Neural progenitor cell (in vitro differentiated cells): ENCODE measurements at regions not wholly inside any gene's neighbourhood (a gene's known extent, or its start where the extent isn't known, plus 50 kb on each side); places are given as distances from the start of the nearest gene placed in this dataset.

Experiments used
- DNase-seq: peaks from one replicate; pipeline ENCODE4 v3.0.0-alpha.2; 2016; ENCODE audit warnings: low spot score
- H2AFZ ChIP-seq: fragments of 200-600 bp; sonication (generic); replicated peaks from 2 replicates; pipeline ENCODE4 v1.6.1; 2016; ENCODE audit warnings: antibody characterized with exemption
- H3F3A ChIP-seq: fragments of 200-600 bp; sonication (generic); 2 replicates; pipeline ENCODE4 v1.6.1; 2016; ENCODE audit warnings: antibody characterized with exemption, low read depth
- H3K27ac ChIP-seq: fragments of 200-600 bp; sonication (generic); 2 replicates; pipeline ENCODE4 v1.5.1; 2016; ENCODE audit warnings: mild to moderate bottlenecking
- H3K27me3 ChIP-seq: fragments of 200-600 bp; sonication (generic); 2 replicates; pipeline ENCODE4 v1.6.1; 2016; ENCODE audit warnings: mild to moderate bottlenecking, moderate library complexity
- H3K36me3 ChIP-seq: fragments of 200-600 bp; sonication (generic); 2 replicates; pipeline ENCODE4 v1.5.1; 2016
- H3K4me1 ChIP-seq: fragments of 200-600 bp; sonication (generic); 2 replicates; pipeline ENCODE4 v1.6.1; 2016; ENCODE audit warnings: mixed run types
- H3K4me2 ChIP-seq: fragments of 200-600 bp; sonication (generic); 2 replicates; pipeline ENCODE4 v1.6.1; 2016
- H3K4me3 ChIP-seq: fragments of 200-600 bp; sonication (generic); 2 replicates; pipeline ENCODE4 v1.5.1; 2016
- H3K79me2 ChIP-seq: fragments of 200-600 bp; sonication (generic); 2 replicates; pipeline ENCODE4 v1.6.1; 2016; ENCODE audit warnings: low read depth
- H3K9ac ChIP-seq: fragments of 200-600 bp; sonication (generic); 2 replicates; pipeline ENCODE4 v1.6.1; 2016
- H3K9me3 ChIP-seq: fragments of 200-600 bp; sonication (generic); 2 replicates; pipeline ENCODE4 v1.5.1; 2016; ENCODE audit warnings: low read depth
- H4K20me1 ChIP-seq: fragments of 200-600 bp; sonication (generic); 2 replicates; pipeline ENCODE4 v1.6.1; 2016; ENCODE audit warnings: low read depth
- H3K27ac Mint-ChIP-seq: 3 replicates; pipeline ENCODE4 v1.8.0; 2021; ENCODE audit warnings: mixed read lengths
- H3K27me3 Mint-ChIP-seq: 2 replicates; pipeline ENCODE4 v1.8.0; 2022; ENCODE audit warnings: low read depth, mild to moderate bottlenecking, inconsistent platforms, moderate library complexity, mixed read lengths; ENCODE audit not compliant: insufficient read depth
- H3K36me3 Mint-ChIP-seq: 3 replicates; pipeline ENCODE4 v1.8.0; 2021; ENCODE audit warnings: mixed read lengths
- H3K4me1 Mint-ChIP-seq: 3 replicates; pipeline ENCODE4 v1.8.0; 2021; ENCODE audit warnings: mixed read lengths
- H3K4me3 Mint-ChIP-seq: 3 replicates; pipeline ENCODE4 v1.8.0; 2021; ENCODE audit warnings: mild to moderate bottlenecking, moderate library complexity, mixed read lengths
- H3K9me3 Mint-ChIP-seq: 3 replicates; pipeline ENCODE4 v1.8.0; 2020; ENCODE audit warnings: mixed read lengths
- EZH2 ChIP-seq: fragments of 200-600 bp; sonication (generic); IDR thresholded peaks from 2 replicates; pipeline ENCODE4 v1.6.1; 2017; ENCODE audit warnings: antibody characterized with exemption, mild to moderate bottlenecking, moderate library complexity
- EZH2phosphoT487 ChIP-seq: fragments of 200-600 bp; sonication (generic); IDR thresholded peaks from 2 replicates; pipeline ENCODE4 v1.6.1; 2017; ENCODE audit warnings: antibody characterized with exemption
- TF ChIP-seq, protein P1 (sequence below): fragments of 200-600 bp; sonication (generic); IDR thresholded peaks from 2 replicates; pipeline ENCODE4 v1.5.1; 2017; ENCODE audit warnings: antibody characterized with exemption, mild to moderate bottlenecking

DNA sequence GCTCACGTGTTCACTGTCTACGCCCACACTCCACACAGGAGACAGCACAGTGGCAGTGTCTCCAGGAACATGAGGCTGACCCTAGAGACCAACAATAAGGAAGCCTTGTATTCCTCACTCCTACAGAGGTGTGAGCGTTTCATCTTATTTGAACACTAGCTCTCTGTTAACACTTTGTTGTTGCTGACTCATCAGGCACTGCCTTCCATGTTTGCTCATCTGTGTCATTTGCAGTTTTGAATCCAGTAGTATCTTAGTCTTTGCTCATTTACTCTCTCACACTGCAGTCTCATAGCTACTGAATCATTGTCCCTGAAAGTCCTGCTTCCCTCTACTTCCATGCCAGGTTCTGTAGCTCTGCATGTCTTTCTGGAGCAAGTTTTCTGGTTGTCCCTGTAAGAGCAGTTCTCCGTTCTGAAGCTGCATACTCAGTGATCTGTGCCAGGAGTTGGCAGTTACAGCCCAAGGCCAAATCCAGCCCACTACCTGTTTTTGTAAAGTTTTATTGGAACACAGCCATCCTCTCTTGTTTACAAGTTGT lies 80.3 kb upstream of the DCLK2 start:
- H3K9me3 Mint-ChIP-seq: no peaks in the 10 kb centered on the region

DNA sequence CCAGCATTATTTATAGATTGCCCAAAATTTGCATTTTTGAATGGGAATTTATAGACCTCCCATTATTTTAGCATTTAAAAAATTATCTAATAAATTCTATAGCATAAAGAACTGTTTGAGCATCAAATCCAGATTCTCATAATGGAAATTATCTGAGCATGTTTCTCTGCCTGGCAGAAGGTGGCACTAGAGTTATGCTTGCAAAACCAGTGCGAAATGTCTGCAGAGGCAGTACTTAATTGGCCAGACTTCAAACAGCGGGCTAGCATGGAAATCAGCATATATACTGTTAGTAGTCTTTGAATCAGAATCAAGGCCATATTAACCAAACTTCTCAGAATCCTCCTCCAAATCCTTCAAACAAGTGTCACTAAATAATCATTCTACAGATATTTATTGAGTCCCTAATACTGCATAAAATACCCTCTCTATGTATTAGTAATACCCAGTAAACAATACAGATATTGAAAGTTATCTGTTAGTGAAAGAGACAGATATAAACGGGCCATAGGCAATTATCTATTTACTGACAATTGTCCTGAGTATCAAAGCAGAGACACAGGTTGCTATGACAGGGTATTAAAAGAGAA lies 78.7 kb upstream of the DCLK2 start:
- Histone ChIP-seq H3K27me3 (no peaks in the 10 kb centered on the region), H3K4me3 (no peak overlapping the region), H3K9me3 (no peaks in the 10 kb centered on the region), H3K36me3 (no peaks in the 10 kb centered on the region), H3K27ac (no peak overlapping the region), H3K79me2 (no peaks in the 10 kb centered on the region), H3F3A (peaks cover 5% of the 10 kb centered on the region), H3K4me1 (peaks cover 12% of the 10 kb centered on the region), H3K9ac (no peak overlapping the region), H2AFZ (peak overlapping the region; percentile 15), H4K20me1 (no peaks in the 10 kb centered on the region), H3K4me2 (no peak overlapping the region)
- Mint-ChIP-seq H3K36me3 (no peaks in the 10 kb centered on the region), H3K27me3 (no peaks in the 10 kb centered on the region), H3K4me3 (no peak overlapping the region), H3K4me1 (peaks cover 19% of the 10 kb centered on the region), H3K27ac (no peak overlapping the region), H3K9me3 (no peaks in the 10 kb centered on the region)
- TF ChIP-seq, protein P1, sequence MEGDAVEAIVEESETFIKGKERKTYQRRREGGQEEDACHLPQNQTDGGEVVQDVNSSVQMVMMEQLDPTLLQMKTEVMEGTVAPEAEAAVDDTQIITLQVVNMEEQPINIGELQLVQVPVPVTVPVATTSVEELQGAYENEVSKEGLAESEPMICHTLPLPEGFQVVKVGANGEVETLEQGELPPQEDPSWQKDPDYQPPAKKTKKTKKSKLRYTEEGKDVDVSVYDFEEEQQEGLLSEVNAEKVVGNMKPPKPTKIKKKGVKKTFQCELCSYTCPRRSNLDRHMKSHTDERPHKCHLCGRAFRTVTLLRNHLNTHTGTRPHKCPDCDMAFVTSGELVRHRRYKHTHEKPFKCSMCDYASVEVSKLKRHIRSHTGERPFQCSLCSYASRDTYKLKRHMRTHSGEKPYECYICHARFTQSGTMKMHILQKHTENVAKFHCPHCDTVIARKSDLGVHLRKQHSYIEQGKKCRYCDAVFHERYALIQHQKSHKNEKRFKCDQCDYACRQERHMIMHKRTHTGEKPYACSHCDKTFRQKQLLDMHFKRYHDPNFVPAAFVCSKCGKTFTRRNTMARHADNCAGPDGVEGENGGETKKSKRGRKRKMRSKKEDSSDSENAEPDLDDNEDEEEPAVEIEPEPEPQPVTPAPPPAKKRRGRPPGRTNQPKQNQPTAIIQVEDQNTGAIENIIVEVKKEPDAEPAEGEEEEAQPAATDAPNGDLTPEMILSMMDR: peak; percentile 79
- TF ChIP-seq EZH2phosphoT487: no peak
- DNase-seq: peak; percentile 64

More for the DNA sequence above, 80.3 kb upstream of the DCLK2 start:
- Histone ChIP-seq H3K36me3 (no peaks in the 10 kb centered on the region), H3K4me3 (no peak overlapping the region), H2AFZ (peak overlapping the region; percentile 79), H3K4me2 (no peak overlapping the region), H4K20me1 (no peaks in the 10 kb centered on the region), H3F3A (no peaks in the 10 kb centered on the region), H3K79me2 (no peaks in the 10 kb centered on the region), H3K9ac (no peak overlapping the region), H3K27me3 (no peaks in the 10 kb centered on the region), H3K27ac (no peak overlapping the region), H3K9me3 (no peaks in the 10 kb centered on the region), H3K4me1 (no peaks in the 10 kb centered on the region)
- H3K4me1 Mint-ChIP-seq: peaks cover 7% of the 10 kb centered on the region
- H3K4me3 Mint-ChIP-seq: no peak overlapping the region
- TF ChIP-seq, protein P1: no peak
- no peak for TF ChIP-seq EZH2phosphoT487
- TF ChIP-seq EZH2: no peak
- no peaks in the 10 kb centered on the region for H3K36me3 Mint-ChIP-seq
- no peaks in the 10 kb centered on the region for H3K27me3 Mint-ChIP-seq
- peak overlapping the region; percentile 14 for H3K27ac Mint-ChIP-seq
- no peak for DNase-seq

DNA sequence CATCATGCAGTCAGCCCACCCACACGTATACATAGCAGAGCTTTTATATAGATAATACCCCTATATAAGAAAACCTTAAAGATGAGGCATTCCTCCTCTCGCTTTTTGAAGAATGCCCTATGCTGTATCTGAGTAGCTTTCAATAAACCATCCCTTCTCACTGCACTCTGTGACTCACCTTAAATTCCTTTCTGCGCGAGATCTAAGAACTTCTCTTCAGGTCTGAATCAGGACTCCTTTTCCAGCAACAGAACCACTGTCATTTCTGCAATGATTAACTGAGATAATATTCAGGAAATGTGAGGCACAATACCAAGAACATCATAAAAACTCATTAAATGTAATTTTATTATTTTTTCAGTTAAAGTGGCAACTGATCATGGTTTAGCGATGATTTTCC lies 76.4 kb upstream of the DCLK2 start:
- no peak overlapping the region for H2AFZ ChIP-seq

More for the DNA sequence above, 76.4 kb upstream of the DCLK2 start:
- no peaks in the 10 kb centered on the region for H3K79me2 ChIP-seq
- Mint-ChIP-seq H3K27me3 (peaks cover 2% of the 10 kb centered on the region), H3K4me3 (no peak overlapping the region), H3K4me1 (peaks cover 29% of the 10 kb centered on the region), H3K36me3 (no peaks in the 10 kb centered on the region), H3K9me3 (no peaks in the 10 kb centered on the region), H3K27ac (no peak overlapping the region)
- H3K9me3 ChIP-seq: no peaks in the 10 kb centered on the region
- H3K4me1 ChIP-seq: peaks cover 12% of the 10 kb centered on the region
- no peaks in the 10 kb centered on the region for H3K27me3 ChIP-seq
- H3K36me3 ChIP-seq: no peaks in the 10 kb centered on the region
- no peaks in the 10 kb centered on the region for H4K20me1 ChIP-seq
- no peak overlapping the region for H3K4me3 ChIP-seq
- no peak overlapping the region for H3K4me2 ChIP-seq
- H3K27ac ChIP-seq: no peak overlapping the region
- TF ChIP-seq EZH2phosphoT487 (no peak), EZH2 (no peak)
- TF ChIP-seq, protein P1: no peak
- no peak overlapping the region for H3K9ac ChIP-seq
- no peak for DNase-seq
- peaks cover 5% of the 10 kb centered on the region for H3F3A ChIP-seq
